Breast epithelium (tissue), 3 donors: ENCODE measurements at regions not wholly inside any gene's neighbourhood (a gene's known extent, or its start where the extent isn't known, plus 50 kb on each side); places are given as distances from the start of the nearest gene placed in this dataset.

Experiments used
- CTCF ChIP-seq, 3 donors: fragments of 450-650 bp; IDR thresholded peaks; one replicate each; pipeline ENCODE4 v1.5.1; 2016 to 2017; ENCODE audit warnings: antibody characterized with exemption in 3 of 3, mild to moderate bottlenecking in 3 of 3, moderate library complexity in 3 of 3
- POLR2A ChIP-seq: fragments of 450-650 bp; IDR thresholded peaks from one replicate; pipeline ENCODE4 v1.6.1; 2016; ENCODE audit warnings: antibody characterized with exemption, mild to moderate bottlenecking, moderate library complexity

- TF ChIP-seq POLR2A (no peak), CTCF (IDR thresholded peaks at IDR 0.05) (no peak)
Observed at GRCh38 chr5:2196416-2196815, 313.7 kb upstream of the IRX4 start.
